Prostate gland (tissue), 2 donors: ENCODE measurements at regions not wholly inside any gene's neighbourhood (a gene's known extent, or its start where the extent isn't known, plus 50 kb on each side); places are given as distances from the start of the nearest gene placed in this dataset.

Experiments
- DNase-seq: peaks from one replicate; pipeline ENCODE4 v3.0.0-alpha.2; 2019; ENCODE audit warnings: low spot score
- H3K27ac ChIP-seq, 2 donors: fragments of 200-600 bp; sonication (generic); 2 replicates each; pipeline ENCODE4 v1.5.1; 2017 to 2019
- H3K27me3 ChIP-seq: fragments of 200-600 bp; sonication (generic); replicated peaks from 2 replicates; pipeline ENCODE4 v1.5.1; 2019; ENCODE audit not compliant: insufficient read depth
- H3K36me3 ChIP-seq, 2 donors: fragments of 200-600 bp; sonication (generic); 1 replicate in 1 of 2; 2 replicates in 1 of 2; pipeline versions ENCODE4 v1.5.1 to v1.8.1; 2017 to 2019
- H3K4me1 ChIP-seq: fragments of 200-600 bp; sonication (generic); replicated peaks from 2 replicates; pipeline ENCODE4 v1.5.1; 2019
- H3K4me3 ChIP-seq, 2 donors: fragments of 200-600 bp; sonication (generic); 2 replicates each; pipeline ENCODE4 v1.5.1; 2017 to 2019
- H3K9me3 ChIP-seq: fragments of 200-600 bp; sonication (generic); 2 replicates; pipeline ENCODE4 v1.5.1; 2017
- POLR2A ChIP-seq: fragments of 450-650 bp; IDR thresholded peaks from one replicate; pipeline ENCODE4 v1.6.1; 2016; ENCODE audit warnings: antibody characterized with exemption, mild to moderate bottlenecking
- POLR2AphosphoS5 ChIP-seq: sonication (generic); formaldehyde crosslinking; IDR thresholded peaks from one replicate; pipeline ENCODE4 v1.6.1; 2017; ENCODE audit warnings: antibody characterized with exemption
- WGBS: methylation state at CpG from one replicate; pipeline ENCODE4 v1.1.5; 2018; 5-methylcytosine and 5-hydroxymethylcytosine counted together
- intact Hi-C: fragments of 100-400 bp; cut with DNase I; formaldehyde crosslinking; loops from one replicate; pipeline ENCODE4 v1.14.2; 2022
- TF ChIP-seq, protein P1 (sequence below), 4 experiments: fragments of 200-600 bp in 2 of 4; fragments of 450-650 bp in 2 of 4; sonication (generic) in 2 of 4; IDR thresholded peaks; 1 replicate in 3 of 4; 2 replicates in 1 of 4; pipeline ENCODE4 v1.5.1; 2016 to 2019; ENCODE audit warnings: antibody characterized with exemption in 4 of 4, mild to moderate bottlenecking in 2 of 4, moderate library complexity in 2 of 4

GRCh38 chr12:111173391-111173790, 195.5 kb downstream of the PHETA1 start:
- Histone ChIP-seq H3K9me3 (no peaks in the 10 kb centered on the region), H3K27me3 (no peaks in the 10 kb centered on the region), H3K27ac (no peak overlapping the region), H3K4me3 (no peak overlapping the region), H3K36me3 (no peaks in the 10 kb centered on the region), H3K4me1 (no peaks in the 10 kb centered on the region)
- no peak for DNase-seq
- intact Hi-C loops: loop anchor here (10.0 kb wide), 1 partner anchor 149 kb away; no protein-coding TSS in a partner anchor
- 92% methylated on average over 5 of the region's 5 CpGs for WGBS
- TF ChIP-seq POLR2AphosphoS5 (no peak), POLR2A (no peak)
- TF ChIP-seq, protein P1, sequence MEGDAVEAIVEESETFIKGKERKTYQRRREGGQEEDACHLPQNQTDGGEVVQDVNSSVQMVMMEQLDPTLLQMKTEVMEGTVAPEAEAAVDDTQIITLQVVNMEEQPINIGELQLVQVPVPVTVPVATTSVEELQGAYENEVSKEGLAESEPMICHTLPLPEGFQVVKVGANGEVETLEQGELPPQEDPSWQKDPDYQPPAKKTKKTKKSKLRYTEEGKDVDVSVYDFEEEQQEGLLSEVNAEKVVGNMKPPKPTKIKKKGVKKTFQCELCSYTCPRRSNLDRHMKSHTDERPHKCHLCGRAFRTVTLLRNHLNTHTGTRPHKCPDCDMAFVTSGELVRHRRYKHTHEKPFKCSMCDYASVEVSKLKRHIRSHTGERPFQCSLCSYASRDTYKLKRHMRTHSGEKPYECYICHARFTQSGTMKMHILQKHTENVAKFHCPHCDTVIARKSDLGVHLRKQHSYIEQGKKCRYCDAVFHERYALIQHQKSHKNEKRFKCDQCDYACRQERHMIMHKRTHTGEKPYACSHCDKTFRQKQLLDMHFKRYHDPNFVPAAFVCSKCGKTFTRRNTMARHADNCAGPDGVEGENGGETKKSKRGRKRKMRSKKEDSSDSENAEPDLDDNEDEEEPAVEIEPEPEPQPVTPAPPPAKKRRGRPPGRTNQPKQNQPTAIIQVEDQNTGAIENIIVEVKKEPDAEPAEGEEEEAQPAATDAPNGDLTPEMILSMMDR (IDR thresholded peaks at IDR 0.05): no peak

DNA sequence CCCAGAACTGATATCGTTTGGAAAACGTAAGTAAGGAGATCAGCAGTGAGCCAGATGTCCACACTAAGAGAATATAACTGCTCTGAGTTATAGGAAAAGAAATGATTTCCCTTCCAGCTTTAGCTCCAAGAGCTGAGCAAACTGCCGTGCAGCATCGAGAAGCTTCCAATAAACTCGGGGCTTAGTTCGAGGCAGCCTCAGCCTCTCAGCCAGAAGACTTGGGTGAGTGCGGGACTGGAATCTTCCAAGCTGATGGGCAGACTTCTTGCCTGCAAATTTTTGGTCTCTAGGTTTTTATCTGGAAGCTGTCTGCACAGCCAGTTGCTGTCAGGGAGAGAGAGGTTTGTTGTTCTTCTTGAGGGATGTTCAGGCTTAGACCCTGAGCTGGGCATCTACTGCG, 196.1 kb downstream of the PHETA1 start:
- Histone ChIP-seq H3K4me3 (no peak overlapping the region), H3K27me3 (no peaks in the 10 kb centered on the region), H3K27ac (no peak overlapping the region), H3K4me1 (no peaks in the 10 kb centered on the region), H3K9me3 (no peaks in the 10 kb centered on the region), H3K36me3 (no peaks in the 10 kb centered on the region)
- intact Hi-C loops: loop anchor here (10.0 kb wide), 1 partner anchor 148 kb away; no protein-coding TSS in a partner anchor
- TF ChIP-seq POLR2A: no peak
- no peak for TF ChIP-seq POLR2AphosphoS5
- TF ChIP-seq, protein P1 (IDR thresholded peaks at IDR 0.05): no peak
- no peak for DNase-seq
- 71% methylated on average over 8 of the region's 8 CpGs for WGBS

GRCh38 chr12:111171832-111172231, 197.1 kb downstream of the PHETA1 start:
- 89% methylated on average over 9 of the region's 9 CpGs for WGBS
- intact Hi-C loops: loop anchor here (10.0 kb wide), 1 partner anchor 147 kb away; no protein-coding TSS in a partner anchor
- H3K9me3 ChIP-seq: no peaks in the 10 kb centered on the region
- H3K36me3 ChIP-seq: no peaks in the 10 kb centered on the region
- H3K4me3 ChIP-seq: no peak overlapping the region
- H3K27ac ChIP-seq: no peak overlapping the region
- no peak for TF ChIP-seq POLR2AphosphoS5
- TF ChIP-seq, protein P1 (IDR thresholded peaks at IDR 0.05): no peak
- TF ChIP-seq POLR2A: no peak
- no peaks in the 10 kb centered on the region for H3K27me3 ChIP-seq
- DNase-seq: no peak
- H3K4me1 ChIP-seq: no peaks in the 10 kb centered on the region

DNA sequence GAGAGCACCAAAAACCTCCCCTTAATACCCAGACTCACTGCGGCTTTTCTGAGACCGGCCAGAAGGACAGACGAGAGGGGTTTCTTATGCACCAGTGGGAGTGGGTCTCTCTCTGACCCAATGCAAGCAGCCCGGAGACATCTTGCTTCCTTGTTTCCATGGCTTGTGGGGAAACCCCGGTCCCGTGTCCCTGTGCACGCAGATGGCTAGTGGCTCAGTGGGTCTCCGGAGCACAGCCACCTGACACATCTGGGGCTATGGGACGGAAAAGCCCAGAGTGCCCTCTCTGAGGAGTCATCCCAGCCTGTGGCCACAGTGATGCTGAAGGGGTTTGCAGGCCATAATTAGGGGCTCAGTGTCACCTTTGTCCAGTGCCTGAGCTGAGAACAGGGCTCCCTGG, 197.6 kb downstream of the PHETA1 start:
- TF ChIP-seq POLR2AphosphoS5 (no peak), POLR2A (no peak)
- TF ChIP-seq, protein P1 (IDR thresholded peaks at IDR 0.05): no peak
- 91% methylated on average over 9 of the region's 9 CpGs for WGBS
- intact Hi-C loops: loop anchor here (10.0 kb wide), 1 partner anchor 147 kb away; no protein-coding TSS in a partner anchor

DNA sequence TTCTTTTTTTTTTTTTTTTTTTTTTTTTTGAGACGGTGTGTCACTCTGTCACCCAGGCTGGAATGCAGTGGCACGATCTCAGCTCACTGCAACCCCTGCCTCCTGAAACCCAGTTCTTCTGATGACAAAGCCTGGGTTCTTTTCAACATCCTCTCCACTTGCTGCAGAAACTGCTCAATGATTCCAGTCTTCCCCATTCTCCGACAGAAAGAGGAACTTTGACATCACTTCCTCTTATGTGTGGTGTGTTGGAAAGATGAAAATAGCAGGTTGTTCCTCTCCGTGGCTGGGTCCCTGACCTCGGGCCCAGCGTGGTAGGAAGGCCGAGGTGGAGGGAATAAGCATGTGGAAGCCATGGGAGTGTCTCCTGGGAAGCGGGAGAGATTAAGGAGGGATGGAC, 198.4 kb downstream of the PHETA1 start:
- no peak for TF ChIP-seq POLR2A
- TF ChIP-seq, protein P1 (IDR thresholded peaks at IDR 0.05): no peak
- TF ChIP-seq POLR2AphosphoS5: no peak
- H3K27me3 ChIP-seq: no peaks in the 10 kb centered on the region
- H3K4me1 ChIP-seq: no peaks in the 10 kb centered on the region
- no peak overlapping the region for H3K4me3 ChIP-seq
- H3K27ac ChIP-seq: no peak overlapping the region
- DNase-seq: no peak
- intact Hi-C loops: loop anchor here (10.0 kb wide), 1 partner anchor 146 kb away; no protein-coding TSS in a partner anchor
- H3K9me3 ChIP-seq: no peaks in the 10 kb centered on the region
- WGBS: 64% methylated on average over 8 of the region's 8 CpGs
- no peaks in the 10 kb centered on the region for H3K36me3 ChIP-seq

More for the DNA sequence above, 197.6 kb downstream of the PHETA1 start:
- DNase-seq: no peak
- Histone ChIP-seq H3K27me3 (no peaks in the 10 kb centered on the region), H3K36me3 (no peaks in the 10 kb centered on the region), H3K4me1 (no peaks in the 10 kb centered on the region), H3K4me3 (no peak overlapping the region), H3K9me3 (no peaks in the 10 kb centered on the region), H3K27ac (no peak overlapping the region)
